Pancreas (tissue), 10 donors: ENCODE measurements at regions not wholly inside any gene's neighbourhood (a gene's known extent, or its start where the extent isn't known, plus 50 kb on each side); places are given as distances from the start of the nearest gene placed in this dataset.

Source experiments
- ATAC-seq, 4 donors: fragments of 200-7000 bp; cut with Tn5 transposase; one replicate each; pipeline versions ENCODE4 v1.8.0 to v1.9.1; 2020; ENCODE audit warnings: mild to moderate bottlenecking in 4 of 4, moderate library complexity in 4 of 4
- DNase-seq, 6 donors: peaks; one replicate each; pipeline ENCODE4 v3.0.0-alpha.2; 2020
- FAIRE-seq: peaks from 2 replicates; lab custom pipeline; 2012; peaks lifted over from hg19 to GRCh38; lab: Jason Lieb, UNC
- H3K27ac ChIP-seq, 4 donors: fragments of 200-600 bp; sonication (generic); 1 replicate in 3 of 4; 2 replicates in 1 of 4; pipeline versions ENCODE4 v1.5.0 to v1.8.0; 2020
- H3K27me3 ChIP-seq, 4 donors: fragments of 200-600 bp; one replicate each; pipeline ENCODE4 v1.8.0; 2021
- H3K36me3 ChIP-seq, 3 donors: fragments of 200-600 bp; sonication (generic) in 1 of 3; one replicate each; pipeline versions ENCODE4 v1.5.0 to v1.8.0; 2020 to 2021
- H3K4me1 ChIP-seq, 3 donors: fragments of 200-600 bp; one replicate each; pipeline ENCODE4 v1.8.0; 2021
- H3K4me3 ChIP-seq, 4 donors: fragments of 200-600 bp; sonication (generic) in 2 of 4; one replicate each; pipeline versions ENCODE4 v1.5.0 to v1.8.0; 2020 to 2021
- H3K9me3 ChIP-seq, 4 donors: fragments of 200-600 bp; one replicate each; pipeline ENCODE4 v1.8.0; 2021
- CTCF ChIP-seq, 4 donors: fragments of 200-600 bp; sonication (generic) in 3 of 4; IDR thresholded peaks; one replicate each; pipeline versions ENCODE4 v1.5.0 to v1.8.0; 2021; ENCODE audit warnings: antibody characterized with exemption in 4 of 4
- WGBS, 2 donors: extraction: QIAGEN DNeasy Blood & Tissue Kit; methylation state at CpG; one replicate each; pipeline ENCODE4 v1.1.7; 2013; 5-methylcytosine and 5-hydroxymethylcytosine counted together
- intact Hi-C, 3 donors: fragments of 100-400 bp; cut with DNase I; formaldehyde crosslinking; loops; one replicate each; pipeline versions ENCODE4 v1.11.1 to v1.14.2; 2022
- donor health status: healthy with polysubstance abuse.
- donor health status: DM: no; HTN: no; CAD: no; lungs with moderate emphysema.
- donor health status: DM: no; HTN: no; CAD: no.
- donor health status: control.
- donor health status: control.
- donor health status: Bipolar disorder and iron deficiency.
- donor health status: DM: yes; HTN: yes; CAD: no.
- donor health status: DM: no; HTN: no; CAD: no.
- donor health status: DM: no; HTN: no; CAD: no.
- donor health status: DM: yes; HTN: yes; CAD: no.

GRCh38 chr7:85699482-85699881 is 512.6 kb upstream of the SEMA3D start:
- Histone ChIP-seq H3K9me3 (no peaks in the 10 kb centered on the region), H3K27ac (no peak overlapping the region), H3K36me3 (no peaks in the 10 kb centered on the region), H3K4me3 (no peak overlapping the region), H3K27me3 (no peaks in the 10 kb centered on the region), H3K4me1 (peaks cover 0 to 3% (median 0%) of the 10 kb centered on the region in 3 donors)
- intact Hi-C loops: no loop called here
- no peak for ATAC-seq
- no peak for DNase-seq
- 55 to 65% methylated on average over 2 of the region's 2 CpGs for WGBS, 2 donors
- FAIRE-seq: no peak
- TF ChIP-seq CTCF (IDR thresholded peaks at IDR 0.05): no peak

- H3K27ac ChIP-seq: no peak overlapping the region
- H3K36me3 ChIP-seq: no peaks in the 10 kb centered on the region
- no peak for TF ChIP-seq CTCF (IDR thresholded peaks at IDR 0.05)
- H3K27me3 ChIP-seq: no peaks in the 10 kb centered on the region
- FAIRE-seq (no peak), ATAC-seq (no peak), DNase-seq (no peak)
- 33 to 34% methylated on average over 1 of the region's 1 CpG for WGBS, 2 donors
- intact Hi-C loops: no loop called here
- H3K4me1 ChIP-seq: peaks cover 0 to 9% (median 0%) of the 10 kb centered on the region in 3 donors
- H3K4me3 ChIP-seq: no peak overlapping the region
- no peaks in the 10 kb centered on the region for H3K9me3 ChIP-seq
Observed at GRCh38 chr7:85695533-85695932, 508.7 kb upstream of the SEMA3D start.

GRCh38 chr7:85695041-85695440 is 508.2 kb upstream of the SEMA3D start:
- no peak for FAIRE-seq
- TF ChIP-seq CTCF (IDR thresholded peaks at IDR 0.05): no peak
- H3K4me3 ChIP-seq: no peak overlapping the region

GRCh38 chr7:85693326-85693725 is 506.5 kb upstream of the SEMA3D start:
- Histone ChIP-seq H3K36me3 (no peaks in the 10 kb centered on the region), H3K9me3 (no peaks in the 10 kb centered on the region), H3K4me1 (peaks cover 0 to 9% (median 0%) of the 10 kb centered on the region in 3 donors), H3K27me3 (no peaks in the 10 kb centered on the region), H3K27ac (no peak overlapping the region), H3K4me3 (no peak overlapping the region)
- DNase-seq (no peak), ATAC-seq (no peak), FAIRE-seq (no peak)
- intact Hi-C loops: no loop called here
- 95 to 97% methylated on average over 2 of the region's 2 CpGs for WGBS, 2 donors
- no peak for TF ChIP-seq CTCF (IDR thresholded peaks at IDR 0.05)

More at GRCh38 chr7:85695041-85695440, 508.2 kb upstream of the SEMA3D start:
- Histone ChIP-seq H3K36me3 (no peaks in the 10 kb centered on the region), H3K9me3 (no peaks in the 10 kb centered on the region), H3K27ac (no peak overlapping the region), H3K4me1 (peaks cover 0 to 9% (median 0%) of the 10 kb centered on the region in 3 donors), H3K27me3 (no peaks in the 10 kb centered on the region)
- DNase-seq: no peak
- intact Hi-C loops: no loop called here
- ATAC-seq: no peak

GRCh38 chr7:85688712-85689111 is 501.9 kb upstream of the SEMA3D start:
- Histone ChIP-seq H3K4me3 (no peak overlapping the region), H3K27me3 (no peaks in the 10 kb centered on the region), H3K4me1 (no peaks in the 10 kb centered on the region), H3K36me3 (no peaks in the 10 kb centered on the region), H3K27ac (no peak overlapping the region), H3K9me3 (no peaks in the 10 kb centered on the region)
- 77 to 85% methylated on average over 2 of the region's 2 CpGs for WGBS, 2 donors
- no peak for DNase-seq
- TF ChIP-seq CTCF (IDR thresholded peaks at IDR 0.05): no peak
- FAIRE-seq: no peak
- intact Hi-C loops: no loop called here
- ATAC-seq: no peak
